Right ventricle myocardium inferior (tissue), 1 donor: ENCODE measurements at regions not wholly inside any gene's neighbourhood (a gene's known extent, or its start where the extent isn't known, plus 50 kb on each side); places are given as distances from the start of the nearest gene placed in this dataset.

Source experiments
- ATAC-seq: fragments of 200-7000 bp; cut with Tn5 transposase; one replicate; pipeline ENCODE4 v1.9.1; 2020; ENCODE audit warnings: mild to moderate bottlenecking, moderate library complexity
- DNase-seq: peaks from one replicate; pipeline ENCODE4 v3.0.0; 2021; ENCODE audit errors: missing footprints
- intact Hi-C: fragments of 100-400 bp; cut with DNase I; formaldehyde crosslinking; loops from one replicate; pipeline ENCODE4 v1.11.0; 2022
- donor health status: DM: no; HTN: yes; CAD: no; lungs with severe emphysema.

DNA sequence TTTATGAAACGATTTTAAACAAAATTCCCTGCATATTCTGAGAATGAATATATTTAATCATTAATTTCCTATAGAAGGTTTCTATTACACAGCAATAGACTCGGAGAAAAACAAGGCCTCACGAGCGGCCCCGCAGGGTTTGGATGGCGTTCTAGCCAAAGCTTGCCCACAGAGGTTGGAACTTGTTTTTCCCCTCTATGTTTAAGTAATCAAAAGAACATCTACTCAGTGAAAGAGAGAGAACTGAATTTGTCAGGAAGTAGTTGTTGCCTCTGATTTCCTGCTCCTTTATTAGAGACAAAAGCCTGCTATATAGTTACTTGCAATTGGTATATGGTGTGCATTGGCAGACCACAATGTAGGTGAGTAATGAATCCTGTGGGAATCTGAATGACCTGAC, 82.1 kb upstream of the HEY2 start:
- DNase-seq (no peak), ATAC-seq (no peak)
- intact Hi-C loops, result no loop called here

DNA sequence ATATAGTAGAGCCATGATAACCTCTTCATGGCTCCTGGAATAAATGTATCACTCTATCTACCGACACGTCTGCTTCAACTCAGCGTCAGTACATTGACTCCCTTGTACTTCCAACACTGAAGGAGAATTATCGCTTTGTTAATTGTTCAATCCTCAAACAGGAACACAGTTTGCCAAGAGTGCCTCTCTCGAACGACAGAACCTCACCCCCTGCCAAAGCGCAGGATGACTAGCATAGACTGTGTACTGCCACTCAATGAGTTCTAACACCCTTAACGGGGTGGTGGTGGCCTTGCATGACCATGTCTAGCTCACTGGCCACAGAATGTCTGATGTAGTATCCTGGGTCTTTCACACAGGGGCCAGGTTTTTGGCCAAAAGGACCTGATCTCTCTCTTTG, 81.4 kb upstream of the HEY2 start:
- DNase-seq (no peak), ATAC-seq (peak; percentile 51)
- intact Hi-C loops, result no loop called here

DNA sequence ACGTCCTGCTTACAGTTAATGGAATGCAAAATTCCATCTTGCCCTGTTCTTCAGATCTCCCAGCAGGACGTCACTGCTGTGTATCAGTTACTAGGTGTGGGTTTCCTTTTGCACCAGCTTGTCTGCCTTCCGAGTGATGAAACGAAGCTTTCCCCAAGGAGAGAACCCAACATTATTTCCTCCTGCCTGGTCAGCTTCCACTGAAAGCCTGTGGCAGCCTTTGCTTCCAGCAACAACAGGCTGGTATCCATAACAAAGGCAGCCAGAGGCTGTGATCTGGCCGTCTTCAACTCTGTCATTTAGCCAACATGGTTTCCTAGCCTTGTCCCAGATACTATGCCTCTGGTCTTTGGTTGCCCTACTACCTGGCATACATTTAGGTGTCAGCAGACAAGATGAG, 78.9 kb upstream of the HEY2 start:
- ATAC-seq (peak; percentile 90), DNase-seq (no peak)
- intact Hi-C loops, result loop anchor here (5.0 kb wide), 1 partner anchor 73 kb away; no protein-coding TSS in a partner anchor

DNA sequence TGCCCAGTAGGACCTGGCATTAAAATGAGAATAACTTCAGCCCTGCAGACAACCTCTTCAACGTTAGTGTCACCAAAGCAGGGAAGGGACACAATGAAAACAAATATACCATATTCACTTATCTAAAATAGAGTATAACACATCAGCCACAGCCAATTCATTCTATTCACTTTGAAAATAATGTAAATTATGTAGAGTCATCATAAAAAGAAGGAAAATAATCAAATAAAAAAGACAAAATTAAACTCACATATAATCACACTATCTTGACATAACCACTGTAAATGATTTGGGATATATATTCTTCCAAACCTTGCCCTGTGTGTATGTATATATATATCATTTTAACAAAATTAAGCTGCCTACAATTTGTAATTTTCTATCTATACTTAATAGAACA, 78.1 kb upstream of the HEY2 start:
- intact Hi-C loops, result loop anchor here (5.0 kb wide), 1 partner anchor 74 kb away; no protein-coding TSS in a partner anchor

DNA sequence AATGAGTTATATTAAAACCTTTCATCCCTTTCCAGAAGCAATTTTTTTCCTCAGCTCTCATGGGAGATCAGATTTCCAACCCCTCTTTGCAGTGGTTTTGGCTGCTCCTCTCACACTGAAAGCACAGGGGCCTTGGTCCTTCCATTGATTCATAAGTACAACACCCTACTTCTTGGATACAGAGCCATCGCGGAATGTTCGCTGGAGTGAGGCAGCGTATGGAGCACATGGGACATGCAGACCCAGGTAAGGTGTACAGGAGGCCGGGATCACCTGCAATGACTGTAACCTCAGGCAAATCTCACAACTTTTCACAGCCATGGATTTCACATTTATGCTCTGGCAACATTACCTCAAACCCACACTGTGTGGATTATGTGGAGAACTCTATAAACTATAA, 75.2 kb upstream of the HEY2 start:
- no peak for DNase-seq
- intact Hi-C loops, result loop anchor here (5.0 kb wide), 1 partner anchor 77 kb away; no protein-coding TSS in a partner anchor
- ATAC-seq, result no peak

More for the DNA sequence above, 78.1 kb upstream of the HEY2 start:
- DNase-seq (no peak), ATAC-seq (no peak)

DNA sequence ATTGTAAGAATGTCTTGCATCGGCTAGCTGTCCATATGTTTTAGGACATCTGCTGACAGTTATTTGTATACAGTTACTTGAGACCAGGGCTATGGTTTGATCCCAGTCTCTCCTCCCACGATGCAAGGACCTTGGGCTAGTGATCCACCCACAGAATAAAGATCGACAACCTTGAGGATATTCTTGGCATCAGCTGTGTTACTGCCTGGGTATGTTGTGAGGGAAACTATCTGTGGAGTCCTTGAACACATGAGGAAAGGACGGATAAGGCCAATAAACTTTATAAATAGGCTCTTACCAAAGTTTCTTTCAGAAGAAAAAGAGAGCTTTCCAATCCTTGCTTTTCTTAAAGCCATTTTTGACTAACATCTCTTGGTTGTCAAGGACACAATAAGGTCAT, 70.8 kb upstream of the HEY2 start:
- ATAC-seq, result peak; percentile 60
- intact Hi-C loops, result no loop called here

DNA sequence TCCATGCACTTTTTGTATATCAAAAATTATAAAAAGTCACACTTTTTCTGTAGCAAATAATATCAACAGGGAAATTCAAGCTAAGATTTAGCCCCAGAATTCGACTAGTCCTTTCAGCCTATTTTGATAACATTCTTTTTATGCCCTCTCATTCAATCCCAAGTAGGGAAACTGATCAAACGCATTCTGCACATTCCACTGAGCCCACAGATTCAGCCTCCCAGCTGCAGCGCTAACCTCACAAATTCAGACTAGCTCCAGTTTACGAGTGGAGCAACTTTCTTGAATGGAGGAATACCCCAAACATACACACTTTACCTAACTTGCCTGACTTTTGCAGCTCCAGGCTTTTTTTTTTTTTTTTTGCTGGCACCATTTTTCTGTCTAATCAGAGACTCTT, 70.3 kb upstream of the HEY2 start:
- intact Hi-C loops, result no loop called here

More for the DNA sequence above, 70.8 kb upstream of the HEY2 start:
- DNase-seq, result no peak

DNA sequence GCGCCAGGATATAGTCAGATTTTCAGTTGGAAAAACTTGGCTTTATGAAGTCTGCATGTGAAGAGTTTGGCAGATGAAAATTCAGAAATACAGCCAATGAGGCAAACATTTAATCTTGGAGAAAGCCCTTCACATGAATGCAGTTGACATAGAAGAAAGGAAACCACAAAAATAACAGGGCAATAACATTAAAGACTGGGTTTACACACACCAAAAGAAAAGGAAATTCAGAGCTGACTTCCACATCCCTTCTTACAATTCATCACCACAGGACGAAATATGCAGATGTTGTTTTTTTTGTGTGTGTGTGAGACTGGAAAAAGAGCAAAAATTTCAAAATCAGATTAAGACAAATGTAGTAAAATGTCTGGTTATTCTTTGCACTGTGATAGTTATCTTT, 69.8 kb upstream of the HEY2 start:
- intact Hi-C loops, result no loop called here
- ATAC-seq, result no peak
- no peak for DNase-seq

More for the DNA sequence above, 70.3 kb upstream of the HEY2 start:
- DNase-seq (no peak), ATAC-seq (no peak)

DNA sequence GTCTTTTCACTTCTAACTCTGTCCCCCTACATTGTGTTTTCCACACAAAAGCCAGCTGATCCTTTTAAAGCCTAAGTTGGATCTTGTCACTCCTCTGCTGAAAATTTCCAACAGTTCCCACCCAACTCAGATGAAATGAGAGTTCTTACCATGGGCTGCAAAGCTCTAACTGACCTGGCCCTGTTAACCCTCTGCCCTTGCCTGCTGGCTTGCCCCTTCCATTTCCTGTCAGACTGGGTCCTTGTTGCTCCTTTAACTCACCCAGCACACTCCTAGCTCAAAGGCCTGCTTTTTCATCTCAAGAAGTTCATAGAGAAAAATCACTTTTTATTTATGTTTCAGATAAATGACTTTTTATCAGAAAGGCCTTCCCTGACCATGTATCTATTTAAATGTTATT, 66.5 kb upstream of the HEY2 start:
- intact Hi-C loops, result no loop called here
- DNase-seq (no peak), ATAC-seq (no peak)

DNA sequence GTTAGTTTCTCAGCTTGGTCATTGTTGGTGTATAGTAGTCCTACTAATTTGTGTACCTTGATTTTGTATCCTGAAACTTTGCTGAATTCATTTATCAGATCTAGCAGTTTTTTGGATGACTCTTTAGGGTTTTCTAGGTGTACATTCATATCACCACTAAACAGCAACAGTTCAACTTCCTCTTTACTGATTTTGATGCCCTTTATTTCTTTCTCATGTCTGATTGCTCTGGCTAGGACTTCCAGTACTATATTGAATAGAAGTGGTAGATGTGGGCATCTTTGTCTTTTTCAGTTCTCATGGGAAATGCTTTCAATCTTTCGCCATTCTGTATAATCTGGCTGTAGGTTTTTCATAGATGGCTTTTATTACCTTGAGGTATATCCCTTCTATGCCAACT, 61.3 kb upstream of the HEY2 start:
- intact Hi-C loops, result no loop called here
- no peak for ATAC-seq
- DNase-seq, result no peak

DNA sequence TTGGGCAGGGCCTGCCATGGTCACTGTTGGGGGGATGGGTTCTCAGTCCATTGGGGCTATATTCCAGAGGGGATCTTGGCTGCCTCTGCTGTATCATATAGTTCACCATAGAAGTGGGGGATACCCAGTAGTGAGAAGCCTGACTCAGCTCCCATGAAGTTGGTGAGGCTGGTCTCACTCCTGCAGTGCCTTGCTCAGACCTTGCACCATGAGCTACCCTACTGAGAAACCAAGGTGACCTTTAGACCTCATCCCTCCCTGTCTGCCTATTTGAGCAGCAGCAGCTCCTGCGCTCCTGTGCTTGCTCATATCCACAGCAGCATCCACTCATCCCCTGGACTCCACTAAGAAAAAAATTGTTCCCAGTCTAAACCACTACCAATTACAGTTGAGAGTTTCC, 56.0 kb upstream of the HEY2 start:
- DNase-seq (no peak), ATAC-seq (no peak)
- intact Hi-C loops, result no loop called here

DNA sequence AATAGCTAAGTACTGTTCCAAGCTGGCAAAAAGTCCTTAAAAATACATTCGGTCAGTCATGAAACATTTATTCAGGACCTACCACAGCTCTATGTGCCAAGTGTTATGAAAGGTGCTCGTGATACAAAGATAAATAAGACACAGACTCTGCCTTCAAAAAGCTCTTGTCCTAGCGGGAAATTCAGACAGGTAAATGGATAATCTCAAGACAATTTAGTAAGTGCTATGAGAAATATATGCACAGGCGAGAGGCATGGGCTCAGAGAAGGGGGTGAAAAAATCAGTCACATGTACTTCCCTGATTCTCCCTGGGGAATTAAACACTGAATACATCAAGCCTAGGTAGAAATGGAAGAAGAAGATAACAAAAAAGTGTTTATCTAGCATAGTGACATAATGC, 49.8 kb upstream of the HEY2 start:
- intact Hi-C loops, result no loop called here
- ATAC-seq (no peak), DNase-seq (no peak)
